HTR-8/SVneo (cell line): ENCODE measurements at regions not wholly inside any gene's neighbourhood (a gene's known extent, or its start where the extent isn't known, plus 50 kb on each side); places are given as distances from the start of the nearest gene placed in this dataset.

ENCODE experiments used
- DNase-seq: peaks from one replicate; pipeline ENCODE4 v3.0.0; 2011; ENCODE audit warnings: low spot score, mixed read lengths; ENCODE audit not compliant: insufficient read length
- FAIRE-seq: peaks from 2 replicates; lab custom pipeline; 2011; peaks lifted over from hg19 to GRCh38; lab: Jason Lieb, UNC

- no peak for DNase-seq
- FAIRE-seq, result no peak
These were observed 288.6 kb upstream of the HDAC4 start for GRCh38 chr2:239689410-239689809.

- DNase-seq (no peak), FAIRE-seq (no peak)
These were observed 288.0 kb upstream of the HDAC4 start for GRCh38 chr2:239688840-239689239.

- no peak for DNase-seq
- no peak for FAIRE-seq
These were observed 287.4 kb upstream of the HDAC4 start for GRCh38 chr2:239688122-239688681.

- FAIRE-seq (no peak), DNase-seq (no peak)
These were observed 286.6 kb upstream of the HDAC4 start for GRCh38 chr2:239687441-239687840.

- no peak for FAIRE-seq
These were observed 285.1 kb upstream of the HDAC4 start for GRCh38 chr2:239685965-239686364.

GRCh38 chr2:239685556-239685955, 284.7 kb upstream of the HDAC4 start:
- DNase-seq (no peak), FAIRE-seq (no peak)

More at GRCh38 chr2:239685965-239686364, 285.1 kb upstream of the HDAC4 start:
- no peak for DNase-seq

- no peak for DNase-seq
- no peak for FAIRE-seq
These were observed 284.2 kb upstream of the HDAC4 start for GRCh38 chr2:239684996-239685395.

GRCh38 chr2:239684271-239684810, 283.5 kb upstream of the HDAC4 start:
- DNase-seq, result no peak
- FAIRE-seq, result no peak

- FAIRE-seq, result no peak
- DNase-seq, result no peak
These were observed 281.7 kb upstream of the HDAC4 start for GRCh38 chr2:239682518-239682917.

GRCh38 chr2:239679755-239680154, 278.9 kb upstream of the HDAC4 start:
- no peak for FAIRE-seq
- DNase-seq, result no peak

GRCh38 chr2:239678666-239679296, 278.0 kb upstream of the HDAC4 start:
- DNase-seq (no peak), FAIRE-seq (no peak)

GRCh38 chr2:239678186-239678490, 277.3 kb upstream of the HDAC4 start:
- FAIRE-seq (no peak), DNase-seq (no peak)

- DNase-seq (no peak), FAIRE-seq (no peak)
These were observed 276.8 kb upstream of the HDAC4 start for GRCh38 chr2:239677453-239678185.

- no peak for FAIRE-seq
These were observed 276.1 kb upstream of the HDAC4 start for GRCh38 chr2:239676716-239677452.

GRCh38 chr2:239675826-239676715, 275.3 kb upstream of the HDAC4 start:
- FAIRE-seq (no peak), DNase-seq (no peak)

More at GRCh38 chr2:239676716-239677452, 276.1 kb upstream of the HDAC4 start:
- no peak for DNase-seq

- FAIRE-seq (no peak), DNase-seq (no peak)
These were observed 274.4 kb upstream of the HDAC4 start for GRCh38 chr2:239674981-239675825.

GRCh38 chr2:239674101-239674980, 273.5 kb upstream of the HDAC4 start:
- DNase-seq, result no peak
- FAIRE-seq, result no peak

GRCh38 chr2:239673641-239674040, 272.8 kb upstream of the HDAC4 start:
- DNase-seq, result no peak
- no peak for FAIRE-seq
